ENCODE measurements at regions not wholly inside any gene's neighbourhood (a gene's known extent, or its start where the extent isn't known, plus 50 kb on each side); places are given as distances from the start of the nearest gene placed in this dataset.

- TF ChIP-seq FOXM1 (IDR thresholded peaks at IDR 0.05; ENCODE audit: borderline replicate concordance, low read depth) (no peak), TAF1 (IDR thresholded peaks at IDR 0.05; ENCODE audit: low read depth) (no peak), TEAD4 (IDR thresholded peaks at IDR 0.05) (no peak), CEBPB (IDR thresholded peaks at IDR 0.05) (no peak), TCF12 (IDR thresholded peaks at IDR 0.05; ENCODE audit: low read depth) (no peak), RAD21 (IDR thresholded peaks at IDR 0.05; ENCODE audit: low read depth) (no peak), CREB1 (IDR thresholded peaks at IDR 0.05; ENCODE audit: low read depth) (no peak), NFIC (IDR thresholded peaks at IDR 0.05) (no peak), ZBTB7A (IDR thresholded peaks at IDR 0.05; ENCODE audit: low read depth) (no peak), MAX (IDR thresholded peaks at IDR 0.05) (no peak), EP300 (IDR thresholded peaks at IDR 0.05; ENCODE audit: borderline replicate concordance) (no peak), EGR1 (IDR thresholded peaks at IDR 0.05) (no peak), USF1 (IDR thresholded peaks at IDR 0.05) (no peak), YY1 (IDR thresholded peaks at IDR 0.05; ENCODE audit: low read depth) (no peak)
- TF ChIP-seq, protein P1, sequence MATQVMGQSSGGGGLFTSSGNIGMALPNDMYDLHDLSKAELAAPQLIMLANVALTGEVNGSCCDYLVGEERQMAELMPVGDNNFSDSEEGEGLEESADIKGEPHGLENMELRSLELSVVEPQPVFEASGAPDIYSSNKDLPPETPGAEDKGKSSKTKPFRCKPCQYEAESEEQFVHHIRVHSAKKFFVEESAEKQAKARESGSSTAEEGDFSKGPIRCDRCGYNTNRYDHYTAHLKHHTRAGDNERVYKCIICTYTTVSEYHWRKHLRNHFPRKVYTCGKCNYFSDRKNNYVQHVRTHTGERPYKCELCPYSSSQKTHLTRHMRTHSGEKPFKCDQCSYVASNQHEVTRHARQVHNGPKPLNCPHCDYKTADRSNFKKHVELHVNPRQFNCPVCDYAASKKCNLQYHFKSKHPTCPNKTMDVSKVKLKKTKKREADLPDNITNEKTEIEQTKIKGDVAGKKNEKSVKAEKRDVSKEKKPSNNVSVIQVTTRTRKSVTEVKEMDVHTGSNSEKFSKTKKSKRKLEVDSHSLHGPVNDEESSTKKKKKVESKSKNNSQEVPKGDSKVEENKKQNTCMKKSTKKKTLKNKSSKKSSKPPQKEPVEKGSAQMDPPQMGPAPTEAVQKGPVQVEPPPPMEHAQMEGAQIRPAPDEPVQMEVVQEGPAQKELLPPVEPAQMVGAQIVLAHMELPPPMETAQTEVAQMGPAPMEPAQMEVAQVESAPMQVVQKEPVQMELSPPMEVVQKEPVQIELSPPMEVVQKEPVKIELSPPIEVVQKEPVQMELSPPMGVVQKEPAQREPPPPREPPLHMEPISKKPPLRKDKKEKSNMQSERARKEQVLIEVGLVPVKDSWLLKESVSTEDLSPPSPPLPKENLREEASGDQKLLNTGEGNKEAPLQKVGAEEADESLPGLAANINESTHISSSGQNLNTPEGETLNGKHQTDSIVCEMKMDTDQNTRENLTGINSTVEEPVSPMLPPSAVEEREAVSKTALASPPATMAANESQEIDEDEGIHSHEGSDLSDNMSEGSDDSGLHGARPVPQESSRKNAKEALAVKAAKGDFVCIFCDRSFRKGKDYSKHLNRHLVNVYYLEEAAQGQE (IDR thresholded peaks at IDR 0.05; ENCODE audit: low read depth), result no peak
Observed at GRCh38 chr10:33796680-33797079, 462.2 kb upstream of the NRP1 start.

DNA sequence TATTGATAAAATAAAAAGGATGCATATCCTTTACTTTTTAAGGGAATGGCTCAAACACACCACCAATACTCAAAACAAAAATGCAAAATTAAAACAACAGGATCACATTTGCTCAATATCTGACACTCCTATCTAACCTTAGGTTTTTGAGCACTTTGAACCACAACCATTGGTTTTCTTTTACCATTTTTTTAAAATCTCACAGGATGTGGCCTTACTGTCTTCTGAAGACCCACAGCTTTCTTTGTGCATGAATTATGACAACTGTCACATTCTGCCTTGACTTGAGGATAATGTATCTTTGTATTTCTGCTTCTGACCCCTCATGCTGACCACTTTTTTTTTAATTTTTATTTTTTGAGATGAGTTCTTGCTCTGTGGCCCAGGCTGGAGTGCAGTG, 461.1 kb upstream of the NRP1 start:
- no peak for TF ChIP-seq TAF1 (IDR thresholded peaks at IDR 0.05; ENCODE audit: low read depth)
- TF ChIP-seq ZBTB7A (IDR thresholded peaks at IDR 0.05; ENCODE audit: low read depth), result no peak

GRCh38 chr10:33794460-33794859, 460.0 kb upstream of the NRP1 start:
- TF ChIP-seq CREB1 (IDR thresholded peaks at IDR 0.05; ENCODE audit: low read depth) (no peak), MAX (IDR thresholded peaks at IDR 0.05) (no peak), EGR1 (IDR thresholded peaks at IDR 0.05) (no peak), TEAD4 (IDR thresholded peaks at IDR 0.05) (no peak), USF1 (IDR thresholded peaks at IDR 0.05) (no peak), NFIC (IDR thresholded peaks at IDR 0.05) (no peak)

DNA sequence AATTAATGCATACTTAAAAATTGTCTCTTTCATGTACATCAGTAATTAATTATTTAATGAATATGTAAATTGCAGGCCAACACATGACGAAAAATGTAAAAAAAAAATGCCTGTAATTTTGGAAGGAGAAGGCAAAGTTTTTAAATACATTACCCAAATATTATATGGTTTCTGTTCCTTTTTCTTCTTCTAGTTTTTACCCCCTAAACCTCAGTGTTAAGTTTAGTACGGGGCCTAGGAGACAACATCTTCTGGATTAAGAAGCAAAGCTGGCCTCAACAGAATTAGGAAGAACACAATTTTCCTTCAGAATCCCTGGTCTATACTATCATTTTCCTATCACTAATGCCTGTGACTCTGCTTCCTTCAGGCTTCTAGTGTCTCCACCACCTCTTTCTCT, 459.3 kb upstream of the NRP1 start:
- TF ChIP-seq EP300 (IDR thresholded peaks at IDR 0.05; ENCODE audit: borderline replicate concordance) (no peak), FOXM1 (IDR thresholded peaks at IDR 0.05; ENCODE audit: borderline replicate concordance, low read depth) (no peak), TAF1 (IDR thresholded peaks at IDR 0.05; ENCODE audit: low read depth) (no peak), TEAD4 (IDR thresholded peaks at IDR 0.05) (no peak), CEBPB (IDR thresholded peaks at IDR 0.05) (no peak), MAX (IDR thresholded peaks at IDR 0.05) (no peak), ZBTB7A (IDR thresholded peaks at IDR 0.05; ENCODE audit: low read depth) (no peak), NFIC (IDR thresholded peaks at IDR 0.05) (no peak), RAD21 (IDR thresholded peaks at IDR 0.05; ENCODE audit: low read depth) (no peak), YY1 (IDR thresholded peaks at IDR 0.05; ENCODE audit: low read depth) (no peak), EGR1 (IDR thresholded peaks at IDR 0.05) (no peak), CREB1 (IDR thresholded peaks at IDR 0.05; ENCODE audit: low read depth) (no peak), USF1 (IDR thresholded peaks at IDR 0.05) (no peak), TCF12 (IDR thresholded peaks at IDR 0.05; ENCODE audit: low read depth) (no peak)
- TF ChIP-seq, protein P1 (IDR thresholded peaks at IDR 0.05; ENCODE audit: low read depth), result no peak

DNA sequence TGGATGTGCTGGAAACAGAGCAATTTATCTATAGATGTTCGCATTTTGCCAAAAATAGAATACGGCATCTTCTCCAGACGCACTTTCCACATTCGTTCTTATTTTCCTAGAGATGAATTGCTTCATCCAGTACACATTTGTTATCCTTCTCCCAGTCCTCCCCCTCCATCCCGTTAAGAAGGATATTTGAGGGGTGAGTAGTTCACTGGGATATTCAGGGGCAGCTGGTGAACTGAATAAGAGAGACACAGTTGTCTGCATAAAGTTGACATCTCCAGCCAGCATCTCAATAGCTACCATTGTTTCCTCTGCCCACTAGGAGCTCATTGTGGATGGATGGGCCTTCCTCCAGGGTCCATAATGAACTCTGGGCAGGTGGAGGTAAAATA, 456.8 kb upstream of the NRP1 start:
- TF ChIP-seq TCF12 (IDR thresholded peaks at IDR 0.05; ENCODE audit: low read depth), result no peak
- TF ChIP-seq USF1 (IDR thresholded peaks at IDR 0.05), result no peak
- TF ChIP-seq YY1 (IDR thresholded peaks at IDR 0.05; ENCODE audit: low read depth), result no peak
- TF ChIP-seq FOXM1 (IDR thresholded peaks at IDR 0.05; ENCODE audit: borderline replicate concordance, low read depth), result no peak
- TF ChIP-seq TAF1 (IDR thresholded peaks at IDR 0.05; ENCODE audit: low read depth), result no peak
- no peak for TF ChIP-seq MAX (IDR thresholded peaks at IDR 0.05)
- no peak for TF ChIP-seq TEAD4 (IDR thresholded peaks at IDR 0.05)
- TF ChIP-seq ZBTB7A (IDR thresholded peaks at IDR 0.05; ENCODE audit: low read depth), result no peak
- TF ChIP-seq NFIC (IDR thresholded peaks at IDR 0.05), result no peak
- TF ChIP-seq, protein P1 (IDR thresholded peaks at IDR 0.05; ENCODE audit: low read depth), result no peak
- TF ChIP-seq EP300 (IDR thresholded peaks at IDR 0.05; ENCODE audit: borderline replicate concordance), result no peak
- no peak for TF ChIP-seq CEBPB (IDR thresholded peaks at IDR 0.05)
- no peak for TF ChIP-seq EGR1 (IDR thresholded peaks at IDR 0.05)
- no peak for TF ChIP-seq CREB1 (IDR thresholded peaks at IDR 0.05; ENCODE audit: low read depth)
- no peak for TF ChIP-seq RAD21 (IDR thresholded peaks at IDR 0.05; ENCODE audit: low read depth)
